ENCODE measurements at regions not wholly inside any gene's neighbourhood (a gene's known extent, or its start where the extent isn't known, plus 50 kb on each side); places are given as distances from the start of the nearest gene placed in this dataset.

- TF ChIP-seq EZH2phosphoT487 (IDR thresholded peaks at IDR 0.05) (no peak), CTCF (IDR thresholded peaks at IDR 0.05) (no peak), EZH2 (IDR thresholded peaks at IDR 0.05) (no peak)
These were observed 62.4 kb upstream of the PPARGC1A start for GRCh38 chr4:23952258-23952657.

Measured in neural progenitor cell (in vitro differentiated cells).